Stimulated activated CD4-positive, alpha-beta T cell treated with anti-CD3 and anti-CD28 coated beads, Interleukin-1b, Interleukin-23, amount 100 ng/mL, for 1 hour (primary cell): ENCODE measurements at regions not wholly inside any gene's neighbourhood (a gene's known extent, or its start where the extent isn't known, plus 50 kb on each side); places are given as distances from the start of the nearest gene placed in this dataset.

Experiments used
- DNase-seq, 2 donors: peaks; one replicate each; pipeline ENCODE4 v3.0.0-alpha.2; 2020; ENCODE audit warnings: low read depth in 2 of 2

GRCh38 chr13:90156390-90156789, 1191.1 kb upstream of the MIR17HG start:
- no peak for DNase-seq

GRCh38 chr13:90168953-90169352, 1178.5 kb upstream of the MIR17HG start:
- no peak for DNase-seq

GRCh38 chr13:90170208-90170607, 1177.3 kb upstream of the MIR17HG start:
- DNase-seq, result no peak

GRCh38 chr13:90171649-90172048, 1175.8 kb upstream of the MIR17HG start:
- no peak for DNase-seq

GRCh38 chr13:90177512-90177911, 1170.0 kb upstream of the MIR17HG start:
- no peak for DNase-seq

GRCh38 chr13:90184355-90184754, 1163.1 kb upstream of the MIR17HG start:
- DNase-seq, result no peak

GRCh38 chr13:90185734-90186133, 1161.8 kb upstream of the MIR17HG start:
- no peak for DNase-seq

- no peak for DNase-seq
Observed at GRCh38 chr13:90187478-90188350, 1159.8 kb upstream of the MIR17HG start.

- no peak for DNase-seq
Observed at GRCh38 chr13:90188351-90188636, 1159.2 kb upstream of the MIR17HG start.

GRCh38 chr13:90197722-90198121, 1149.8 kb upstream of the MIR17HG start:
- no peak for DNase-seq

GRCh38 chr13:90201202-90201601, 1146.3 kb upstream of the MIR17HG start:
- no peak for DNase-seq

- no peak for DNase-seq
Observed at GRCh38 chr13:90201676-90202460, 1145.6 kb upstream of the MIR17HG start.

GRCh38 chr13:90205081-90205480, 1142.4 kb upstream of the MIR17HG start:
- DNase-seq, result no peak

- no peak for DNase-seq
Observed at GRCh38 chr13:90205911-90206310, 1141.6 kb upstream of the MIR17HG start.

- no peak for DNase-seq
Observed at GRCh38 chr13:90217275-90217674, 1130.2 kb upstream of the MIR17HG start.

GRCh38 chr13:90222758-90223157, 1124.7 kb upstream of the MIR17HG start:
- no peak for DNase-seq

GRCh38 chr13:90230311-90230710, 1117.2 kb upstream of the MIR17HG start:
- no peak for DNase-seq

- DNase-seq, result no peak
Observed at GRCh38 chr13:90232291-90232690, 1115.2 kb upstream of the MIR17HG start.

GRCh38 chr13:90233933-90234672, 1113.4 kb upstream of the MIR17HG start:
- DNase-seq, result no peak

GRCh38 chr13:90237852-90238251, 1109.6 kb upstream of the MIR17HG start:
- no peak for DNase-seq

- DNase-seq, result no peak
Observed at GRCh38 chr13:90238413-90238812, 1109.1 kb upstream of the MIR17HG start.

- no peak for DNase-seq
Observed at GRCh38 chr13:90239130-90239529, 1108.4 kb upstream of the MIR17HG start.
